Activated CD4-positive, alpha-beta T cell treated with anti-CD3 and anti-CD28 coated beads for 24 hours (primary cell): ENCODE measurements at regions not wholly inside any gene's neighbourhood (a gene's known extent, or its start where the extent isn't known, plus 50 kb on each side); places are given as distances from the start of the nearest gene placed in this dataset.

ENCODE experiments used
- DNase-seq, 2 donors: peaks; one replicate each; pipeline ENCODE4 v3.0.0-alpha.2; 2020; ENCODE audit warnings: low read depth in 2 of 2

GRCh38 chr10:130869179-130869841 lies 442.2 kb downstream of the TCERG1L start:
- DNase-seq, result no peak

- DNase-seq, result no peak
These were observed 440.1 kb downstream of the TCERG1L start for GRCh38 chr10:130871406-130871805.

GRCh38 chr10:130873636-130874035 lies 437.9 kb downstream of the TCERG1L start:
- no peak for DNase-seq

- DNase-seq, result no peak
These were observed 436.4 kb downstream of the TCERG1L start for GRCh38 chr10:130875116-130875515.

GRCh38 chr10:130875897-130876472 lies 435.5 kb downstream of the TCERG1L start:
- no peak for DNase-seq

GRCh38 chr10:130877126-130877525 lies 434.4 kb downstream of the TCERG1L start:
- no peak for DNase-seq

GRCh38 chr10:130878131-130878530 lies 433.4 kb downstream of the TCERG1L start:
- no peak for DNase-seq

- no peak for DNase-seq
These were observed 428.6 kb downstream of the TCERG1L start for GRCh38 chr10:130882906-130883305.

GRCh38 chr10:130884456-130884855 lies 427.1 kb downstream of the TCERG1L start:
- no peak for DNase-seq

- DNase-seq, result no peak
These were observed 426.4 kb downstream of the TCERG1L start for GRCh38 chr10:130885021-130885655.

- no peak for DNase-seq
These were observed 424.4 kb downstream of the TCERG1L start for GRCh38 chr10:130887170-130887569.

- no peak for DNase-seq
These were observed 423.0 kb downstream of the TCERG1L start for GRCh38 chr10:130888493-130888892.

GRCh38 chr10:130889240-130889639 lies 422.3 kb downstream of the TCERG1L start:
- no peak for DNase-seq

- DNase-seq, result no peak
These were observed 421.7 kb downstream of the TCERG1L start for GRCh38 chr10:130889780-130890179.

- DNase-seq, result no peak
These were observed 420.5 kb downstream of the TCERG1L start for GRCh38 chr10:130891066-130891465.

- no peak for DNase-seq
These were observed 417.1 kb downstream of the TCERG1L start for GRCh38 chr10:130894471-130894870.

GRCh38 chr10:130895161-130895560 lies 416.4 kb downstream of the TCERG1L start:
- no peak for DNase-seq

GRCh38 chr10:130897815-130898214 lies 413.7 kb downstream of the TCERG1L start:
- no peak for DNase-seq

GRCh38 chr10:130898381-130898780 lies 413.1 kb downstream of the TCERG1L start:
- DNase-seq, result no peak

GRCh38 chr10:130899856-130900255 lies 411.7 kb downstream of the TCERG1L start:
- no peak for DNase-seq

GRCh38 chr10:130900441-130901160 lies 410.9 kb downstream of the TCERG1L start:
- DNase-seq, result no peak

- DNase-seq, result no peak
These were observed 410.0 kb downstream of the TCERG1L start for GRCh38 chr10:130901311-130902165.
